HEK293T (cell line): ENCODE measurements at regions not wholly inside any gene's neighbourhood (a gene's known extent, or its start where the extent isn't known, plus 50 kb on each side); places are given as distances from the start of the nearest gene placed in this dataset.

Source experiments
- CTCF ChIA-PET: fragments of 350-600 bp; formaldehyde crosslinking; extraction: SDS; loops from one replicate; lab custom pipeline; 2021; ENCODE audit warnings: antibody characterized with exemption, inconsistent platforms; lab: Yijun Ruan, JAX
- POLR2A ChIA-PET: fragments of 350-600 bp; formaldehyde crosslinking; extraction: SDS; loops from one replicate; lab custom pipeline; 2020; ENCODE audit warnings: antibody characterized with exemption, inconsistent platforms; lab: Yijun Ruan, JAX
- DNase-seq: peaks from one replicate; pipeline ENCODE4 v3.0.0; 2012; ENCODE audit warnings: mixed read lengths; ENCODE audit errors: extremely low spot score
- ARNT ChIP-seq: fragments of 450-650 bp; IDR thresholded peaks from 2 replicates; pipeline ENCODE4 v1.6.1; 2017; ENCODE audit warnings: mild to moderate bottlenecking
- BHLHE40 ChIP-seq: fragments of 450-650 bp; IDR thresholded peaks from 2 replicates; pipeline ENCODE4 v1.6.1; 2016; ENCODE audit warnings: mild to moderate bottlenecking, moderate library complexity, borderline replicate concordance
- CTBP1 ChIP-seq: fragments of 450-650 bp; IDR thresholded peaks from 2 replicates; pipeline ENCODE4 v1.6.1; 2016; ENCODE audit warnings: borderline replicate concordance
- ELF4 ChIP-seq: fragments of 450-650 bp; IDR thresholded peaks from 2 replicates; pipeline ENCODE4 v1.6.1; 2017; ENCODE audit warnings: antibody characterized with exemption
- FOXA1 ChIP-seq: fragments of 450-650 bp; IDR thresholded peaks from 2 replicates; pipeline ENCODE4 v1.6.1; 2016; ENCODE audit warnings: mild to moderate bottlenecking
- FOXK2 ChIP-seq: fragments of 450-650 bp; IDR thresholded peaks from 2 replicates; pipeline ENCODE4 v1.6.1; 2016; ENCODE audit warnings: mild to moderate bottlenecking
- FOXM1 ChIP-seq: fragments of 450-650 bp; IDR thresholded peaks from 2 replicates; pipeline ENCODE4 v1.6.1; 2017; ENCODE audit warnings: mild to moderate bottlenecking, borderline replicate concordance
- HDGF ChIP-seq: fragments of 450-650 bp; IDR thresholded peaks from 2 replicates; pipeline ENCODE4 v1.6.1; 2017; ENCODE audit warnings: antibody characterized with exemption, borderline replicate concordance
- L3MBTL2 ChIP-seq: fragments of 450-650 bp; conservative IDR thresholded peaks from 2 replicates; pipeline ENCODE4 v1.6.1; 2016; ENCODE audit warnings: mild to moderate bottlenecking
- LEF1 ChIP-seq: fragments of 450-650 bp; IDR thresholded peaks from 2 replicates; pipeline ENCODE4 v1.6.1; 2017; ENCODE audit warnings: mild to moderate bottlenecking, borderline replicate concordance
- NFRKB ChIP-seq: fragments of 450-650 bp; IDR thresholded peaks from 2 replicates; pipeline ENCODE4 v1.6.1; 2016; ENCODE audit warnings: mild to moderate bottlenecking, moderate library complexity
- PKNOX1 ChIP-seq: fragments of 450-650 bp; IDR thresholded peaks from 2 replicates; pipeline ENCODE4 v1.6.1; 2016
- SP1 ChIP-seq: fragments of 450-650 bp; IDR thresholded peaks from 2 replicates; pipeline ENCODE4 v1.6.1; 2017
- SUZ12 ChIP-seq: fragments of 450-650 bp; IDR thresholded peaks from 2 replicates; pipeline ENCODE4 v1.6.1; 2016; ENCODE audit warnings: mild to moderate bottlenecking
- TARDBP ChIP-seq: fragments of 450-650 bp; IDR thresholded peaks from 2 replicates; pipeline ENCODE4 v1.6.1; 2016
- ZNF384 ChIP-seq: fragments of 450-650 bp; IDR thresholded peaks from 2 replicates; pipeline ENCODE4 v1.6.1; 2016

GRCh38 chr4:181388061-181388460 lies 855.1 kb upstream of the TENM3 start:
- ChIA-PET POLR2A (no interaction called here), CTCF (no interaction called here)
- no peak for DNase-seq
- TF ChIP-seq FOXA1: no peak
- no peak for TF ChIP-seq SP1
- TF ChIP-seq L3MBTL2: no peak

GRCh38 chr4:181416966-181417365 lies 826.2 kb upstream of the TENM3 start:
- CTCF ChIA-PET: no interaction called here
- no peak for DNase-seq
- POLR2A ChIA-PET: no interaction called here
- no peak for TF ChIP-seq TARDBP
- TF ChIP-seq LEF1: no peak
- TF ChIP-seq CTBP1: no peak
- no peak for TF ChIP-seq ELF4
- no peak for TF ChIP-seq PKNOX1
- TF ChIP-seq FOXK2: no peak

- TF ChIP-seq TARDBP (no peak), ARNT (no peak), HDGF (no peak), FOXA1 (no peak), LEF1 (no peak), ZNF384 (no peak)
- ChIA-PET CTCF (no interaction called here), POLR2A (no interaction called here)
- no peak for DNase-seq
Observed at GRCh38 chr4:181418496-181418895, 824.7 kb upstream of the TENM3 start.

- no peak for DNase-seq
- TF ChIP-seq ARNT (no peak), LEF1 (no peak), TARDBP (no peak), BHLHE40 (no peak), NFRKB (no peak), CTBP1 (no peak), L3MBTL2 (no peak), FOXA1 (no peak), SUZ12 (no peak), ELF4 (no peak), SP1 (no peak), HDGF (no peak), FOXM1 (no peak), PKNOX1 (no peak), FOXK2 (no peak), ZNF384 (no peak)
- CTCF ChIA-PET: no interaction called here
- POLR2A ChIA-PET: no interaction called here
Observed at GRCh38 chr4:181420950-181421349, 822.3 kb upstream of the TENM3 start.

GRCh38 chr4:181424362-181425016 lies 818.7 kb upstream of the TENM3 start:
- ChIA-PET POLR2A (no interaction called here), CTCF (no interaction called here)
- no peak for DNase-seq
- TF ChIP-seq SUZ12 (no peak), FOXA1 (no peak), BHLHE40 (no peak), NFRKB (no peak), CTBP1 (no peak), FOXM1 (no peak), SP1 (no peak), TARDBP (no peak), L3MBTL2 (no peak), PKNOX1 (no peak), LEF1 (no peak), ARNT (no peak), ELF4 (no peak), FOXK2 (no peak), HDGF (no peak), ZNF384 (no peak)

- ChIA-PET POLR2A (no interaction called here), CTCF (no interaction called here)
- DNase-seq: no peak
- TF ChIP-seq HDGF (no peak), L3MBTL2 (no peak), FOXM1 (no peak), ARNT (no peak), ELF4 (no peak), ZNF384 (no peak), NFRKB (no peak), FOXA1 (no peak), TARDBP (no peak), CTBP1 (no peak), PKNOX1 (no peak), SUZ12 (no peak), BHLHE40 (no peak), SP1 (no peak)
Observed at GRCh38 chr4:181427076-181427475, 816.1 kb upstream of the TENM3 start.
